ENCODE measurements at regions not wholly inside any gene's neighbourhood (a gene's known extent, or its start where the extent isn't known, plus 50 kb on each side); places are given as distances from the start of the nearest gene placed in this dataset.

DNA sequence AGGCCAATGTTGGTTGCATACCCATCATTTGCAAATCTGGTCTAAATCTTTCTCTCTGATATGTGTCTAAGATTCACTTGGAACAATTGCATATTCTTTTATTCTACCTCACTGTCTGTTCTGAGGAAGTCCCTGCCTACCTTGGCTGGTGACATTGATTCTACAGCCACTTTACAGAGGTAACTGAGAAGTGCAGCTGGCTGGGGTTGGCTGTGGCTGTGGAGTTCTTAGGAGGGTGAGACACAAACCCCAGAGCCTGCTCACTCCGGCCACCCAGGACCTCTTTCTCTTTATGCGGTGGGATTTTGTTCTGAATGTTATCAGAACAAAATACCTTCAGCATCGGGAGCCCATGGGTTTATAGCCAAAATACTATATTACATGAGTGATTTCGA lies 54.5 kb upstream of the IRS2 start:
- Histone ChIP-seq H3K27ac (ENCODE audit: low read length) (no peak overlapping the region), H3K9me3 (ENCODE audit: control insufficient read depth in 2 of 2, low read length in 2 of 2) (no peaks in the 10 kb centered on the region), H3K36me3 (ENCODE audit: control insufficient read depth in 2 of 2, insufficient read depth in 2 of 2, low read length in 2 of 2) (no peaks in the 10 kb centered on the region), H3K9ac (ENCODE audit: low read length in 2 of 2) (no peak overlapping the region), H3K4me3 (ENCODE audit: low read length in 2 of 2) (no peak overlapping the region), H3K4me1 (ENCODE audit: control insufficient read depth, insufficient read depth, low read length) (peaks cover 14% of the 10 kb centered on the region), H3K27me3 (ENCODE audit: control insufficient read depth in 1 of 2, insufficient read depth in 2 of 2, low read length in 2 of 2) (no peaks in the 10 kb centered on the region)

DNA sequence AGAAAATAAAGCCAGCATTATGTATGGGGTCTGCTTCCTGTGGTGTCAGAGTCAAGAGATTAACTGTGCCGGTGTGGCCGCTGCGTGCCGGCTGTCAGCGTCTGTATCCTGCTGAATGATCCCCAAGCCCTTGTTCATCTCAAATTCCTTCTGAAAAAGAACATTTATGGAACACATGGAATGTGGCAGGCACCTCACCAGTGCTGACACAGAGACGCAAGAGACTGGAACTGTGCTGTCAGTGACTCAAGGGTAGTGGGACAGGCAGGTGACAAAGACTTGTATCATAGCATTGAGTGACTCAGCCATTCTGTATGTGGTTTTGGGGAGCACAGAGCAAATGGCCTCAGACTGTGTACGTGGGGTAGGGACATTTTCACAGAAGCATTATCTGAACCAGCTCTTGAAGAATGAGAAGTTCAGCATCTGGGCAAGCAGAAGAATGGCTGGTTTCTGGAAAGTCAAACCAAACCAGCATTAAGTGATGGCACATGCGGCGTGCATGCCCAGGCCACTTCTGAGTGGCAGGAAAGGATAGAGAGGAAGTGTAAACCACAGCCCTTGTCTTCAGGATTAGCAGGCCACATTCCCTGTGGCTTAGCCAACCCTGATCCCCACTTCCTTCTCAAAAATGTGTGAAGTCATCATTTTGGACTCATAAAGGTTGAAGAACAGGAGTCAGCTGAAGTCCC lies 54.0 kb upstream of the IRS2 start:
- H3K9me3 ChIP-seq (ENCODE audit: control insufficient read depth in 2 of 2, low read length in 2 of 2): no peaks in the 10 kb centered on the region
- H3K4me1 ChIP-seq (ENCODE audit: control insufficient read depth, insufficient read depth, low read length): peaks cover 14% of the 10 kb centered on the region
- H3K4me3 ChIP-seq (ENCODE audit: low read length in 2 of 2): no peak overlapping the region
- no peak overlapping the region for H3K9ac ChIP-seq (ENCODE audit: low read length in 2 of 2)
- no peaks in the 10 kb centered on the region for H3K27me3 ChIP-seq (ENCODE audit: control insufficient read depth in 1 of 2, insufficient read depth in 2 of 2, low read length in 2 of 2)
- no peaks in the 10 kb centered on the region for H3K36me3 ChIP-seq (ENCODE audit: control insufficient read depth in 2 of 2, insufficient read depth in 2 of 2, low read length in 2 of 2)
- H3K27ac ChIP-seq (ENCODE audit: low read length): no peak overlapping the region

DNA sequence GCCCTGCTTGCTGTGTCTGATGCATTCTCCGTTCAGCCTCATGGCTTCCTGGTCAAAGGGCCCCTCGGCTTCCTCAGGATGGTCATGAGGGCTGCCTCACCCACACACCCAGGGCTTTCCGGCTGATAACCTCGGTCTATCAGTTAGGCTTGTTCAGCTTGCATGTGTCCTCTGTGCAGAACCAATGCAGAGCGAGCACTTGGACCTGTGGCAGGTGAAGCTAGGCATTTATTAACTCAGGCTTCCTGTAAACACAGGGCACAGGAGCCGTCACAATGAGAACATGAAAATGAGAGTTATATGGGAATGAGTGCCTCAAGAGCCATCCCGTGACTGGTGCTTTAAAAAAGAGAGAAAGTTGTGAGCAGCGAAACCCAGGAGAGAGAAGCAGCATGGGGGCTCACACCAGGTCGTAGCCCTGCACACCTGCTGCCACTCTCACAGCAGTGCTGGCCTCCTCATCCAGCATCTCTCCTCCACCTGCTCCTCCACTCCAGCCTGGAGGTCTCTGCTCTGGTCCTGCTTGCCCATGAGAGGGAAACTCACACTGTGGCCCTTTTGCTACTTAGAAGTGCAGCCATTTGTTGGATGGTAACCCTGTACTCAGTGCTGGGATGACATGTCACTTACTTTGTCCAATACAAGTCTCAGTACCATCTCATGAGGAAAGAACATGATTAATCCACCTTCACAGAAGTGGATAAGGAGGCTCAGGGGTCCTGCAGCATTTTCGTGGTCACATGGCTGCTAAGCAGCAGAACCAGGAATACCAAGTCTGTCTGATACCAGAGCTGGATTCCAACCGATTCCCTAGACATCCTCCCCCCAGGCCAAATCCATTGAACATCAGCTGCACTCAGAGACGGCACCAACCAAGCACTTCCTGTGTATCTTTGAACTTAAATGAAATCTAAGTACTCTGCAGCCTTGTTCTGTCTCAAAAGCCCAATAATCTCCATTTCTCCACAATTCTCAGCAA lies 50.5 kb upstream of the IRS2 start:
- H3K27me3 ChIP-seq (ENCODE audit: control insufficient read depth in 1 of 2, insufficient read depth in 2 of 2, low read length in 2 of 2): no peaks in the 10 kb centered on the region
- no peak overlapping the region for H3K27ac ChIP-seq (ENCODE audit: low read length)
- H3K4me1 ChIP-seq (ENCODE audit: control insufficient read depth, insufficient read depth, low read length): no peaks in the 10 kb centered on the region
- H3K9ac ChIP-seq (ENCODE audit: low read length in 2 of 2): no peak overlapping the region
- H3K36me3 ChIP-seq (ENCODE audit: control insufficient read depth in 2 of 2, insufficient read depth in 2 of 2, low read length in 2 of 2): no peaks in the 10 kb centered on the region
- no peaks in the 10 kb centered on the region for H3K9me3 ChIP-seq (ENCODE audit: control insufficient read depth in 2 of 2, low read length in 2 of 2)
- H3K4me3 ChIP-seq (ENCODE audit: low read length in 2 of 2): no peak overlapping the region
